Astrocyte (in vitro differentiated cells and primary cell): ENCODE measurements at regions not wholly inside any gene's neighbourhood (a gene's known extent, or its start where the extent isn't known, plus 50 kb on each side); places are given as distances from the start of the nearest gene placed in this dataset.

Source experiments
- DNase-seq: peaks from one replicate; pipeline ENCODE4 v3.0.0-alpha.2; 2010; ENCODE audit warnings: low read depth
- FAIRE-seq: peaks from 2 replicates; lab custom pipeline; 2011; peaks lifted over from hg19 to GRCh38; lab: Jason Lieb, UNC
- H2AFZ ChIP-seq: 2 replicates; pipeline ENCODE4 v1.6.0; 2012; ENCODE audit warnings: low read depth, low read length, inconsistent platforms
- H3K27ac ChIP-seq: 2 replicates; pipeline ENCODE4 v1.5.1; 2011; ENCODE audit warnings: low read depth, low read length, inconsistent platforms
- H3K27me3 ChIP-seq: 2 replicates; pipeline ENCODE4 v1.6.0; 2011; ENCODE audit warnings: low read length, inconsistent platforms; ENCODE audit not compliant: insufficient read depth
- H3K36me3 ChIP-seq: 2 replicates; pipeline ENCODE4 v1.5.1; 2011; ENCODE audit warnings: low read length, inconsistent platforms; ENCODE audit not compliant: insufficient read depth
- H3K4me1 ChIP-seq: 2 replicates; pipeline ENCODE4 v1.5.1; 2011; ENCODE audit warnings: low read length, inconsistent platforms; ENCODE audit not compliant: insufficient read depth
- H3K4me2 ChIP-seq: 2 replicates; pipeline ENCODE4 v1.6.0; 2012; ENCODE audit warnings: low read length, inconsistent platforms
- H3K4me3 ChIP-seq: 2 replicates; pipeline ENCODE4 v1.5.1; 2011; ENCODE audit warnings: low read depth, mild to moderate bottlenecking, low read length, inconsistent platforms; ENCODE audit not compliant: insufficient read depth
- H3K79me2 ChIP-seq: 2 replicates; pipeline ENCODE4 v1.6.0; 2012; ENCODE audit warnings: mild to moderate bottlenecking, low read length, inconsistent platforms; ENCODE audit not compliant: insufficient read depth
- H3K9ac ChIP-seq: 2 replicates; pipeline ENCODE4 v1.6.0; 2012; ENCODE audit warnings: mild to moderate bottlenecking, low read length, inconsistent platforms
- H3K9me3 ChIP-seq: 2 replicates; pipeline ENCODE4 v1.5.1; 2012; ENCODE audit warnings: low read depth, mild to moderate bottlenecking, low read length, inconsistent platforms; ENCODE audit not compliant: insufficient read depth
- H4K20me1 ChIP-seq: 2 replicates; pipeline ENCODE4 v1.6.0; 2012; ENCODE audit warnings: low read length, inconsistent platforms; ENCODE audit not compliant: insufficient read depth
- H3K27ac Mint-ChIP-seq: one replicate; pipeline ENCODE4 v1.8.0; 2021; ENCODE audit warnings: mild to moderate bottlenecking, mixed read lengths; ENCODE audit not compliant: unreplicated experiment
- H3K27me3 Mint-ChIP-seq: one replicate; pipeline ENCODE4 v1.8.0; 2021; ENCODE audit warnings: low read depth, mixed read lengths; ENCODE audit not compliant: unreplicated experiment
- H3K36me3 Mint-ChIP-seq: one replicate; pipeline ENCODE4 v1.8.0; 2021; ENCODE audit warnings: low read depth, mixed read lengths; ENCODE audit not compliant: unreplicated experiment
- H3K4me1 Mint-ChIP-seq: one replicate; pipeline ENCODE4 v1.8.0; 2021; ENCODE audit warnings: low read depth, mixed read lengths; ENCODE audit not compliant: unreplicated experiment
- H3K4me3 Mint-ChIP-seq: one replicate; pipeline ENCODE4 v1.8.0; 2021; ENCODE audit warnings: mild to moderate bottlenecking, moderate library complexity, mixed read lengths; ENCODE audit not compliant: unreplicated experiment
- H3K9me3 Mint-ChIP-seq: one replicate; pipeline ENCODE4 v1.8.0; 2021; ENCODE audit warnings: mild to moderate bottlenecking, mixed read lengths; ENCODE audit not compliant: unreplicated experiment
- CTCF ChIP-seq: IDR thresholded peaks from 2 replicates; pipeline ENCODE4 v1.5.1; 2011; ENCODE audit warnings: low read depth, mild to moderate bottlenecking, inconsistent platforms, low read length, moderate library complexity; ENCODE audit not compliant: insufficient read depth
- EZH2 ChIP-seq: IDR thresholded peaks from 2 replicates; pipeline ENCODE4 v1.6.1; 2012; ENCODE audit warnings: mild to moderate bottlenecking, low read length, inconsistent platforms; ENCODE audit not compliant: insufficient read depth

- Mint-ChIP-seq H3K9me3 (peaks cover 2% of the 10 kb centered on the region), H3K27ac (no peak overlapping the region), H3K4me1 (no peaks in the 10 kb centered on the region), H3K27me3 (peaks cover 22% of the 10 kb centered on the region), H3K36me3 (no peaks in the 10 kb centered on the region), H3K4me3 (no peak overlapping the region)
- Histone ChIP-seq H3K4me2 (no peak overlapping the region), H3K4me3 (no peak overlapping the region), H3K36me3 (no peaks in the 10 kb centered on the region), H2AFZ (no peak overlapping the region), H3K27ac (no peak overlapping the region), H3K79me2 (no peaks in the 10 kb centered on the region), H3K27me3 (peaks cover 3% of the 10 kb centered on the region), H3K9ac (no peak overlapping the region), H3K9me3 (no peaks in the 10 kb centered on the region), H4K20me1 (no peaks in the 10 kb centered on the region), H3K4me1 (no peaks in the 10 kb centered on the region)
- TF ChIP-seq EZH2 (no peak), CTCF (no peak)
- FAIRE-seq, result no peak
- DNase-seq, result no peak
These were observed 204.9 kb upstream of the CDH13 start for GRCh38 chr16:82421851-82422250.

DNA sequence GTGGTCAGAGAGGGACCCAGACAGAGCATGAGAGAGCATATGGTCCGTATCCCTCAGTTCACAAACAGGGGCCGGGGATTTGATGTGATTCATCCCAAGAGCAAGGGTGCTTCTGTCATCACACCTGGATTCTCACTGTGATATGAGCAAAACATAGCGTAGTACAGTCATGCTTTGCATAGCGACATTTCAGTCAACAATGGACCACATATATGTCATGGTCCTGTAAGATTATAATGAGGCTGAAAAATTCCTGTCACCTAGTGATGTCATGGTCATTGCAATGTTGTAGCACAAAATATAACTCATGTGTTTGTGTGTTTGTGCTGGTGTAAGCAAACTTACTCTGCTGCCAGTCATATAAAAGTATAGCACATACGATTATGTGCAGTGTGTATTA lies 207.4 kb upstream of the CDH13 start:
- no peak overlapping the region for H3K4me3 Mint-ChIP-seq
- peaks cover 2% of the 10 kb centered on the region for H3K9me3 Mint-ChIP-seq
- H3K4me1 Mint-ChIP-seq, result no peaks in the 10 kb centered on the region
- H2AFZ ChIP-seq, result no peak overlapping the region
- H3K36me3 Mint-ChIP-seq, result no peaks in the 10 kb centered on the region
- H3K4me3 ChIP-seq, result no peak overlapping the region
- no peak for TF ChIP-seq CTCF
- TF ChIP-seq EZH2, result no peak
- H3K4me1 ChIP-seq, result no peaks in the 10 kb centered on the region
- no peak for FAIRE-seq
- H3K36me3 ChIP-seq, result no peaks in the 10 kb centered on the region
- no peak overlapping the region for H3K27ac Mint-ChIP-seq
- DNase-seq, result no peak
- H4K20me1 ChIP-seq, result no peaks in the 10 kb centered on the region
- no peak overlapping the region for H3K9ac ChIP-seq
- H3K27me3 Mint-ChIP-seq, result peaks cover 20% of the 10 kb centered on the region
- H3K27ac ChIP-seq, result no peak overlapping the region
- no peak overlapping the region for H3K4me2 ChIP-seq
- H3K79me2 ChIP-seq, result no peaks in the 10 kb centered on the region
- no peaks in the 10 kb centered on the region for H3K9me3 ChIP-seq
- no peaks in the 10 kb centered on the region for H3K27me3 ChIP-seq

DNA sequence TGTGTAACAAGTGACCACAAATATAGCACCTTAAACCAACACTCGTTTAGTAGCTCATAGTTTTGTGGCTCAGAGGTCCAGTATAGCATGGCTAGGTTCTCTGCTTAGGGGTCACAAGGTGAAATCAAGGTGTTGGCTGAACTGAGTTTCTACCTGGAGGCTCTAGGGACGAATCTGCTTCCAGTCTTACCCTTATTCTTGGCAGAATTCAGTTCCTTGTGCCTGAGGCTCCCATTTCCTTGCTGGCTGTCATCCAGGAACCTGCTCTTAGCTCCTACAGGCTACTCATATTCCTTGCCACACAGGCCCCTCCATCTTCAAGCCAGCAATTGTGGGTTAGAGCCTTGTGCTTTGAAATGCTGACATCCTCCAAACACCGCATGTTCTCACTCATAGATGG lies 212.3 kb upstream of the CDH13 start:
- Mint-ChIP-seq H3K27ac (no peak overlapping the region), H3K4me1 (no peaks in the 10 kb centered on the region)

More for the DNA sequence above, 212.3 kb upstream of the CDH13 start:
- no peak overlapping the region for H3K4me3 ChIP-seq
- H3K9ac ChIP-seq, result no peak overlapping the region
- TF ChIP-seq CTCF, result no peak
- TF ChIP-seq EZH2, result no peak
- no peak overlapping the region for H3K4me3 Mint-ChIP-seq
- H4K20me1 ChIP-seq, result no peaks in the 10 kb centered on the region
- no peaks in the 10 kb centered on the region for H3K79me2 ChIP-seq
- H3K4me2 ChIP-seq, result no peak overlapping the region
- FAIRE-seq (no peak), DNase-seq (no peak)
- no peaks in the 10 kb centered on the region for H3K9me3 Mint-ChIP-seq
- no peak overlapping the region for H2AFZ ChIP-seq
- peaks cover 19% of the 10 kb centered on the region for H3K27me3 Mint-ChIP-seq
- no peak overlapping the region for H3K27ac ChIP-seq
- no peaks in the 10 kb centered on the region for H3K36me3 Mint-ChIP-seq
- no peaks in the 10 kb centered on the region for H3K9me3 ChIP-seq
- no peaks in the 10 kb centered on the region for H3K36me3 ChIP-seq
- H3K4me1 ChIP-seq, result no peaks in the 10 kb centered on the region
- peaks cover 3% of the 10 kb centered on the region for H3K27me3 ChIP-seq
